GM21576 (cell line): ENCODE measurements at regions not wholly inside any gene's neighbourhood (a gene's known extent, or its start where the extent isn't known, plus 50 kb on each side); places are given as distances from the start of the nearest gene placed in this dataset.

Experiments
- ATAC-seq: cut with Tn5 transposase; IDR thresholded peaks from one replicate; pipeline ENCODE4 v1.9.1; 2021; ENCODE audit warnings: mild to moderate bottlenecking, moderate library complexity; ENCODE audit not compliant: unreplicated experiment

- no peak for ATAC-seq
These were observed 250.1 kb downstream of the SEC14L1 start for GRCh38 chr17:77390870-77391269.

GRCh38 chr17:77391668-77392375, 251.1 kb downstream of the SEC14L1 start:
- ATAC-seq, result no peak

- no peak for ATAC-seq
These were observed 251.9 kb downstream of the SEC14L1 start for GRCh38 chr17:77392376-77393273.

GRCh38 chr17:77393274-77393600, 252.5 kb downstream of the SEC14L1 start:
- ATAC-seq, result no peak

GRCh38 chr17:77393867-77394539, 253.2 kb downstream of the SEC14L1 start:
- ATAC-seq, result no peak

- ATAC-seq, result no peak
These were observed 253.9 kb downstream of the SEC14L1 start for GRCh38 chr17:77394540-77395295.

- no peak for ATAC-seq
These were observed 254.8 kb downstream of the SEC14L1 start for GRCh38 chr17:77395501-77396048.

GRCh38 chr17:77396610-77397009, 255.8 kb downstream of the SEC14L1 start:
- ATAC-seq, result no peak

GRCh38 chr17:77398274-77398673, 257.5 kb downstream of the SEC14L1 start:
- no peak for ATAC-seq

- ATAC-seq, result no peak
These were observed 258.7 kb downstream of the SEC14L1 start for GRCh38 chr17:77399319-77399957.

- ATAC-seq, result no peak
These were observed 259.7 kb downstream of the SEC14L1 start for GRCh38 chr17:77400445-77400870.

- no peak for ATAC-seq
These were observed 261.5 kb downstream of the SEC14L1 start for GRCh38 chr17:77402159-77402731.

GRCh38 chr17:77403854-77404253, 263.1 kb downstream of the SEC14L1 start:
- no peak for ATAC-seq

- peak; percentile 72 for ATAC-seq
These were observed 264.2 kb downstream of the SEC14L1 start for GRCh38 chr17:77404812-77405581.

- no peak for ATAC-seq
These were observed 265.3 kb downstream of the SEC14L1 start for GRCh38 chr17:77405867-77406732.

GRCh38 chr17:77407321-77408277, 266.8 kb downstream of the SEC14L1 start:
- no peak for ATAC-seq

GRCh38 chr17:77408284-77408683, 267.5 kb downstream of the SEC14L1 start:
- ATAC-seq, result no peak
